Loucy (cell line): ENCODE measurements at regions not wholly inside any gene's neighbourhood (a gene's known extent, or its start where the extent isn't known, plus 50 kb on each side); places are given as distances from the start of the nearest gene placed in this dataset.

Source experiments
- H2AFZ ChIP-seq: fragments of 200-600 bp; sonication (generic); 2 replicates; pipeline ENCODE4 v1.6.0; 2016; ENCODE audit warnings: antibody characterized with exemption, mild to moderate bottlenecking, low read length, moderate library complexity
- H3F3A ChIP-seq: fragments of 200-600 bp; 2 replicates; pipeline ENCODE4 v1.6.0; 2016; ENCODE audit warnings: antibody characterized with exemption, low read depth, mild to moderate bottlenecking
- H3K27me3 ChIP-seq: fragments of 200-600 bp; sonication (generic); 2 replicates; pipeline ENCODE4 v1.6.1; 2014; ENCODE audit warnings: low read length, mild to moderate bottlenecking; ENCODE audit not compliant: insufficient read depth, poor library complexity, severe bottlenecking
- H3K36me3 ChIP-seq: fragments of 200-600 bp; sonication (generic); 2 replicates; pipeline ENCODE4 v1.6.1; 2016; ENCODE audit warnings: low read length; ENCODE audit not compliant: insufficient read depth
- H3K4me1 ChIP-seq: fragments of 200-600 bp; sonication (generic); 2 replicates; pipeline ENCODE4 v1.5.1; 2014; ENCODE audit warnings: low read length, mild to moderate bottlenecking; ENCODE audit not compliant: insufficient read depth, poor library complexity, severe bottlenecking
- H3K4me2 ChIP-seq: fragments of 200-600 bp; sonication (generic); 2 replicates; pipeline ENCODE4 v1.6.0; 2014; ENCODE audit warnings: antibody characterized with exemption, low read length, low read depth, mild to moderate bottlenecking; ENCODE audit not compliant: poor library complexity, severe bottlenecking
- H3K4me3 ChIP-seq: fragments of 200-600 bp; sonication (generic); 2 replicates; pipeline ENCODE4 v1.5.1; 2014; ENCODE audit warnings: low read length, mild to moderate bottlenecking, mixed read lengths; ENCODE audit not compliant: poor library complexity, severe bottlenecking
- H3K79me2 ChIP-seq: fragments of 200-600 bp; sonication (generic); 2 replicates; pipeline ENCODE4 v1.6.1; 2014; ENCODE audit warnings: low read length; ENCODE audit not compliant: insufficient read depth
- H3K9ac ChIP-seq: fragments of 200-600 bp; sonication (generic); 2 replicates; pipeline ENCODE4 v1.6.0; 2014; ENCODE audit warnings: mild to moderate bottlenecking, low read depth, low read length, moderate library complexity; ENCODE audit not compliant: poor library complexity, severe bottlenecking
- H3K9me2 ChIP-seq: fragments of 200-600 bp; sonication (generic); replicated peaks from 2 replicates; pipeline ENCODE4 v1.6.1; 2016; ENCODE audit warnings: low read depth, low read length, mixed read lengths
- H3K9me3 ChIP-seq: fragments of 200-600 bp; sonication (generic); 2 replicates; pipeline ENCODE4 v1.6.1; 2014; ENCODE audit warnings: mild to moderate bottlenecking, antibody characterized with exemption, low read length, low read depth; ENCODE audit not compliant: insufficient read depth
- H4K20me1 ChIP-seq: fragments of 200-600 bp; sonication (generic); 2 replicates; pipeline ENCODE4 v1.6.0; 2014; ENCODE audit warnings: antibody characterized with exemption, low read length, mild to moderate bottlenecking; ENCODE audit not compliant: insufficient read depth, poor library complexity, severe bottlenecking
- CTCF ChIP-seq: fragments of 200-600 bp; sonication (generic); conservative IDR thresholded peaks from 2 replicates; pipeline ENCODE4 v1.5.1; 2014; ENCODE audit warnings: mild to moderate bottlenecking, antibody characterized with exemption, low read length
- EZH2phosphoT487 ChIP-seq: fragments of 200-600 bp; IDR thresholded peaks from 2 replicates; pipeline ENCODE4 v1.6.1; 2018; ENCODE audit warnings: antibody characterized with exemption, mild to moderate bottlenecking, moderate library complexity, borderline replicate concordance

- no peaks in the 10 kb centered on the region for H3K36me3 ChIP-seq
- H4K20me1 ChIP-seq, result no peaks in the 10 kb centered on the region
- TF ChIP-seq CTCF (no peak), EZH2phosphoT487 (no peak)
- no peaks in the 10 kb centered on the region for H3F3A ChIP-seq
- no peak overlapping the region for H3K9ac ChIP-seq
- no peak overlapping the region for H2AFZ ChIP-seq
- H3K27me3 ChIP-seq, result no peaks in the 10 kb centered on the region
- H3K9me2 ChIP-seq, result no peaks in the 10 kb centered on the region
- no peaks in the 10 kb centered on the region for H3K4me1 ChIP-seq
- H3K4me2 ChIP-seq, result no peak overlapping the region
- H3K79me2 ChIP-seq, result no peaks in the 10 kb centered on the region
- H3K9me3 ChIP-seq, result no peaks in the 10 kb centered on the region
- H3K4me3 ChIP-seq, result no peak overlapping the region
These were observed 228.5 kb downstream of the ATP23 start for GRCh38 chr12:58169826-58170225.

GRCh38 chr12:58171914-58172313 lies 230.5 kb downstream of the ATP23 start:
- TF ChIP-seq EZH2phosphoT487, result no peak
- no peak for TF ChIP-seq CTCF
- Histone ChIP-seq H3K4me2 (no peak overlapping the region), H3K27me3 (no peaks in the 10 kb centered on the region), H2AFZ (no peak overlapping the region), H3K4me3 (no peak overlapping the region), H3K9me2 (no peaks in the 10 kb centered on the region), H3K4me1 (no peaks in the 10 kb centered on the region), H3K9ac (no peak overlapping the region), H3K36me3 (no peaks in the 10 kb centered on the region), H3K79me2 (no peaks in the 10 kb centered on the region), H3K9me3 (no peaks in the 10 kb centered on the region), H4K20me1 (no peaks in the 10 kb centered on the region), H3F3A (no peaks in the 10 kb centered on the region)

- H3K36me3 ChIP-seq, result no peaks in the 10 kb centered on the region
- no peaks in the 10 kb centered on the region for H3K4me1 ChIP-seq
- H3K79me2 ChIP-seq, result no peaks in the 10 kb centered on the region
- no peaks in the 10 kb centered on the region for H4K20me1 ChIP-seq
- no peak for TF ChIP-seq EZH2phosphoT487
- no peak for TF ChIP-seq CTCF
- H3K4me2 ChIP-seq, result no peak overlapping the region
- H3K9me3 ChIP-seq, result no peaks in the 10 kb centered on the region
- H2AFZ ChIP-seq, result no peak overlapping the region
- no peak overlapping the region for H3K9ac ChIP-seq
- H3K9me2 ChIP-seq, result no peaks in the 10 kb centered on the region
- H3K4me3 ChIP-seq, result no peak overlapping the region
- H3F3A ChIP-seq, result no peaks in the 10 kb centered on the region
- H3K27me3 ChIP-seq, result no peaks in the 10 kb centered on the region
These were observed 231.2 kb downstream of the ATP23 start for GRCh38 chr12:58172433-58173073.
